ENCODE measurements at regions not wholly inside any gene's neighbourhood (a gene's known extent, or its start where the extent isn't known, plus 50 kb on each side); places are given as distances from the start of the nearest gene placed in this dataset.

DNA sequence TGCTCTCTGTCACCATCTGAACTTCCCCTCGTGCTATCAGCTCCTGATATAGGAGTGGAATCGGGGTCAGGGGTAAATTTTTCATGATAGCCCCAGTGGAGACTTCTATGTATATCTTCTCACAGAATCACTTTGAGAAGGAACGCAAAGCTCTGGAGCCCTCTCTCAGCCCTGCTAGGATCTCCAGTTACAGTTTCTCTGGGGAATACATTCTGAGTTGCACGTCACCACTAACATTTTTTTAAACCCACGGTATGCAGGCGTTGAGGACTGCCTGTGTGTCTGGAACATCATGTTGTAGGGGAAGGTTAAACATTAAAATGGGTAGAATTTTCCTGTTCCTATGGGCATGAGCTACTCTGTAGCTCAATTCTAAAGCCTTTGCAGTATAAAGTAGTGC, 116.4 kb upstream of the FAM78B start:
- Histone ChIP-seq H3K9me2 (ENCODE audit: insufficient read depth) (no peaks in the 10 kb centered on the region), H3K9me3 (ENCODE audit: low read depth) (no peaks in the 10 kb centered on the region), H3K4me3 (no peak overlapping the region), H3F3A (ENCODE audit: insufficient read depth) (no peaks in the 10 kb centered on the region), H2AFZ (no peak overlapping the region), H3K9ac (no peak overlapping the region), H4K20me1 (ENCODE audit: insufficient read depth) (no peaks in the 10 kb centered on the region), H3K27me3 (replicated peaks; ENCODE audit: insufficient read depth) (no peaks in the 10 kb centered on the region), H3K79me2 (ENCODE audit: insufficient read depth) (no peaks in the 10 kb centered on the region), H3K4me1 (ENCODE audit: insufficient read depth) (no peaks in the 10 kb centered on the region), H3K36me3 (ENCODE audit: low read depth) (no peaks in the 10 kb centered on the region), H3K27ac (no peak overlapping the region), H3K4me2 (ENCODE audit: unreplicated experiment) (no peak overlapping the region)
- TF ChIP-seq EZH2 (IDR thresholded peaks at IDR 0.05; ENCODE audit: insufficient read depth, poor library complexity, severe bottlenecking) (no peak), EZH2phosphoT487 (IDR thresholded peaks at IDR 0.05; ENCODE audit: insufficient read depth, low read depth) (no peak)
- in situ Hi-C loops (cut with MboI): no loop called here
- DNase-seq: no peak
- WGBS, 2 experiments (ENCODE audit: low coverage in 1 of 2, low lambda C conversion rate in 2 of 2, missing lambda C conversion rate in 2 of 2): 21 to 27% methylated on average over 6 of the region's 6 CpGs

DNA sequence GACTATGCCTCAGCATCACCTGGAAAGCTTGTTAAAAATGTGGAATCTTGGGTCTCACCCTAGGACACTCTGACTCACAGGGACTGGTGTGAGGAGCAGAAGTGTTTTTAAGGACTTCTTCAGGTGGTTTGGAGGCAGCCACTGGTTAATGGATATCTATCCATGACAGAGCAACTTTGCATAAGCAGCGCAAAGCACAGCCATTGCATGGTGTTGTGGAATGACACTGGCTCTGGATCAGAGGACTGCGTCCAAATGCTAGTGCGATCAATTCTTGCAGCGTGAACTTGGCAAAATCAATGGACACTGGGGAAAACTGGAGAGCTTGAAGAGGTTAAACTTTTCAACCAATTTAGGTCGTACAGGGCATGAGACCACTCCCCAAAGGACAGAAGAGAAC, 116.8 kb upstream of the FAM78B start:
- no peak overlapping the region for H2AFZ ChIP-seq
- H3F3A ChIP-seq (ENCODE audit: insufficient read depth): no peaks in the 10 kb centered on the region
- no peaks in the 10 kb centered on the region for H3K79me2 ChIP-seq (ENCODE audit: insufficient read depth)
- no peak for DNase-seq
- H3K9me2 ChIP-seq (ENCODE audit: insufficient read depth): no peaks in the 10 kb centered on the region
- H3K4me1 ChIP-seq (ENCODE audit: insufficient read depth): no peaks in the 10 kb centered on the region
- WGBS, 2 experiments (ENCODE audit: low coverage in 1 of 2, low lambda C conversion rate in 2 of 2, missing lambda C conversion rate in 2 of 2): 53 to 56% methylated on average over 5 of the region's 5 CpGs
- in situ Hi-C loops (cut with MboI): no loop called here
- H3K36me3 ChIP-seq (ENCODE audit: low read depth): no peaks in the 10 kb centered on the region
- no peaks in the 10 kb centered on the region for H4K20me1 ChIP-seq (ENCODE audit: insufficient read depth)
- no peaks in the 10 kb centered on the region for H3K9me3 ChIP-seq (ENCODE audit: low read depth)
- no peaks in the 10 kb centered on the region for H3K27me3 ChIP-seq (replicated peaks; ENCODE audit: insufficient read depth)
- no peak overlapping the region for H3K9ac ChIP-seq
- H3K27ac ChIP-seq: no peak overlapping the region
- H3K4me2 ChIP-seq (ENCODE audit: unreplicated experiment): no peak overlapping the region
- H3K4me3 ChIP-seq: no peak overlapping the region
- no peak for TF ChIP-seq EZH2phosphoT487 (IDR thresholded peaks at IDR 0.05; ENCODE audit: insufficient read depth, low read depth)
- no peak for TF ChIP-seq EZH2 (IDR thresholded peaks at IDR 0.05; ENCODE audit: insufficient read depth, poor library complexity, severe bottlenecking)

DNA sequence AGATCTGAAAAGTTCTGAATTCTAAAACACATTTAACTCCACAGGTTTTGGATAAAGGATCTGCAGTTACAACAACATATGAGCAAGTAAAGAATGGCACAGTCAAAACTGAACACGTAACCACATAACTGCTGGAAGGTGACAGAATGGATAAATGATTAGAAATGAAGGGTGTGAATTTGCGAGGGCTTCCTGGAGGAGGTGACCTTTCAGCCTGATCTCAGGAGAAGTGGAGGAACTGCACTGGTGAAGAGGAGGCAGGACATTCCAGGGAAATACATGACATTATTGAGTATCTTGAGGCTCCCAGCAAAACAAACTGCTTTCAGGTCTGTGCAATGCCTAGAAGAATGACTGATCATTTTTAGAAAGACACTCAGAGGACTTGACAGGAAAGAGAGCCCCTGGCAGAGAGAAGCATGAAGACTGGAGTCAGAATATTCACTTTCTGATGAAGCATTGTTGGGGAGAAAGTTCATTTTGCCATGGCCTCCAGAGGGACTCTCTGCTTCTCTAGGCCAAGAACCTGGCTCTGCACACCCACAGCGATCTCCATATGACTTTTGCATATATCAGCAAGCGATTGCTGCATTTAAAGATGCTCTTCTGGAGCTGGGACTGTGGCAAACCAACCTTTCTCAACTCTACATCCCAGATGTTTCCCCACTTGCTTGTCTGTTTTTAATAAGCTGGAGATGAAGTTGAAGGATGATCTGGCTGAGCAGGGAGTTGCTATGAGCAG, 122.7 kb upstream of the FAM78B start:
- H3K4me3 ChIP-seq: no peak overlapping the region
- TF ChIP-seq EZH2phosphoT487 (IDR thresholded peaks at IDR 0.05; ENCODE audit: insufficient read depth, low read depth) (no peak), EZH2 (IDR thresholded peaks at IDR 0.05; ENCODE audit: insufficient read depth, poor library complexity, severe bottlenecking) (no peak)
- no peak overlapping the region for H3K27ac ChIP-seq
- DNase-seq: no peak
- no peaks in the 10 kb centered on the region for H3K27me3 ChIP-seq (replicated peaks; ENCODE audit: insufficient read depth)
- H3K4me1 ChIP-seq (ENCODE audit: insufficient read depth): no peaks in the 10 kb centered on the region
- no peak overlapping the region for H3K9ac ChIP-seq
- no peaks in the 10 kb centered on the region for H3K9me2 ChIP-seq (ENCODE audit: insufficient read depth)
- H3K9me3 ChIP-seq (ENCODE audit: low read depth): no peaks in the 10 kb centered on the region
- H3K79me2 ChIP-seq (ENCODE audit: insufficient read depth): no peaks in the 10 kb centered on the region
- H3K4me2 ChIP-seq (ENCODE audit: unreplicated experiment): no peak overlapping the region
- no peaks in the 10 kb centered on the region for H3F3A ChIP-seq (ENCODE audit: insufficient read depth)
- in situ Hi-C loops (cut with MboI): no loop called here
- H3K36me3 ChIP-seq (ENCODE audit: low read depth): no peaks in the 10 kb centered on the region
- no peaks in the 10 kb centered on the region for H4K20me1 ChIP-seq (ENCODE audit: insufficient read depth)
- H2AFZ ChIP-seq: no peak overlapping the region
- 9 to 20% methylated on average over 4 of the region's 4 CpGs for WGBS, 2 experiments (ENCODE audit: low coverage in 1 of 2, low lambda C conversion rate in 2 of 2, missing lambda C conversion rate in 2 of 2)

DNA sequence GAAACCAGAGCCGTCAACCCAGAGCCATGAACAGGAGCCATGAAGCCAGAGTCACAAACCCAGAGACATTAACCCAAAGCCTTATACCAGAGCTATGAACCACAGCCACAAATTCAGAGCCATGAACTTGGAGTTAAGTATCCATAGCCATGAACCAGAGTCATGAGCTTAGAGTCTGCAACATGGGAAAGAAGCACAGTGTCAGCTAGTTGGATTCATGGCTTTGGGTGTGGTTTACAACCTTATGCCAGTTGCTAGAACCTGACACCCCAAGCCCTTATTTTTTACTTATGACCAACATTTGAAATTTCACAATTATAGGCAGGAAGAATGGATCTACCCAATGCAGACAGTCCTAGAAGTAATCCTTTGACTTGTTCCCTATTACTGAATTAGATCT, 128.9 kb upstream of the FAM78B start:
- WGBS, 2 experiments (ENCODE audit: low coverage in 1 of 2, low lambda C conversion rate in 2 of 2, missing lambda C conversion rate in 2 of 2): 0% methylated on average over 1 of the region's 1 CpG
- H3K4me3 ChIP-seq: no peak overlapping the region

More for the DNA sequence above, 128.9 kb upstream of the FAM78B start:
- in situ Hi-C loops (cut with MboI): no loop called here
- Histone ChIP-seq H3K4me1 (ENCODE audit: insufficient read depth) (no peaks in the 10 kb centered on the region), H3K9ac (no peak overlapping the region), H4K20me1 (ENCODE audit: insufficient read depth) (no peaks in the 10 kb centered on the region), H3K4me2 (ENCODE audit: unreplicated experiment) (no peak overlapping the region), H3K79me2 (ENCODE audit: insufficient read depth) (no peaks in the 10 kb centered on the region), H3K27ac (no peak overlapping the region), H2AFZ (no peak overlapping the region), H3K27me3 (replicated peaks; ENCODE audit: insufficient read depth) (no peaks in the 10 kb centered on the region), H3K9me3 (ENCODE audit: low read depth) (no peaks in the 10 kb centered on the region), H3K36me3 (ENCODE audit: low read depth) (no peaks in the 10 kb centered on the region), H3K9me2 (ENCODE audit: insufficient read depth) (no peaks in the 10 kb centered on the region), H3F3A (ENCODE audit: insufficient read depth) (no peaks in the 10 kb centered on the region)
- DNase-seq: no peak
- TF ChIP-seq EZH2 (IDR thresholded peaks at IDR 0.05; ENCODE audit: insufficient read depth, poor library complexity, severe bottlenecking) (no peak), EZH2phosphoT487 (IDR thresholded peaks at IDR 0.05; ENCODE audit: insufficient read depth, low read depth) (no peak)

All from GM23248 (cell line).